HL-60 (cell line): ENCODE measurements at regions not wholly inside any gene's neighbourhood (a gene's known extent, or its start where the extent isn't known, plus 50 kb on each side); places are given as distances from the start of the nearest gene placed in this dataset.

ENCODE experiments used
- CTCF ChIP-seq: IDR thresholded peaks from one replicate; pipeline ENCODE4 v1.5.1; 2011; ENCODE audit warnings: low read length, control low read depth, inconsistent platforms; ENCODE audit not compliant: insufficient read depth
- POLR2AphosphoS5 ChIP-seq: IDR thresholded peaks from 2 replicates; pipeline ENCODE4 v1.6.1; 2012; ENCODE audit warnings: low read depth
- SPI1 ChIP-seq: IDR thresholded peaks from 2 replicates; pipeline ENCODE4 v1.6.1; 2012; ENCODE audit warnings: low read depth, mild to moderate bottlenecking, borderline replicate concordance

DNA sequence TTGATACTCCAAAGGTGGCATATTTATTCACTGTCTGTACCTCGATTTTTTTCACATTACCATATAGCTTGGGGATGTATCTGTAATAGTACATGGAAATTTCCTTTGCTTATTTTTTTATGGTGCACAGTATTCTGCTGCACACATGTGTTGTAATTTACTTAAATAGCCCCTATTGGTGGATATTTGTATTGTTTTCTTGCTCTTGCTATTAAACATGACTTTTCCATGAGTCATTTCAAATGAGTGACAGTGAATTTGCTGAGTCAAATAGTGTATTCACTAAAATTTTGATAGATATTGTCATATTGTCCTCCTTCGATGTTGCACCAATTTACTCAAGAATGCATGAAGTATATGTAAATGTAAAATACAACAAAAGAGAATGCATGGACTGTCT lies 122.7 kb upstream of the STEAP4 start:
- TF ChIP-seq CTCF, result no peak
- TF ChIP-seq SPI1, result no peak
- no peak for TF ChIP-seq POLR2AphosphoS5
